Bronchial epithelial cell (primary cell): ENCODE measurements at regions not wholly inside any gene's neighbourhood (a gene's known extent, or its start where the extent isn't known, plus 50 kb on each side); places are given as distances from the start of the nearest gene placed in this dataset.

ENCODE experiments used
- DNase-seq: peaks from one replicate; pipeline ENCODE4 v3.0.0-alpha.2; 2010; ENCODE audit warnings: low read depth
- FAIRE-seq: peaks from 2 replicates; lab custom pipeline; 2011; peaks lifted over from hg19 to GRCh38; lab: Jason Lieb, UNC
- H3K27me3 ChIP-seq: 2 replicates; pipeline ENCODE4 v1.5.1; 2011; ENCODE audit warnings: low read length; ENCODE audit not compliant: control insufficient read depth, insufficient read depth
- H3K36me3 ChIP-seq: 2 replicates; pipeline ENCODE4 v1.5.1; 2011; ENCODE audit warnings: low read length; ENCODE audit not compliant: control insufficient read depth, insufficient read depth
- H3K4me3 ChIP-seq: 2 replicates; pipeline ENCODE4 v1.5.1; 2011; ENCODE audit warnings: mild to moderate bottlenecking, low read depth, low read length, control low read depth
- TF ChIP-seq, protein P1 (sequence below): IDR thresholded peaks from 2 replicates; pipeline ENCODE4 v1.5.1; 2011; ENCODE audit warnings: mild to moderate bottlenecking, moderate library complexity, low read length, control low read depth, inconsistent platforms; ENCODE audit not compliant: insufficient read depth, severe bottlenecking

DNA sequence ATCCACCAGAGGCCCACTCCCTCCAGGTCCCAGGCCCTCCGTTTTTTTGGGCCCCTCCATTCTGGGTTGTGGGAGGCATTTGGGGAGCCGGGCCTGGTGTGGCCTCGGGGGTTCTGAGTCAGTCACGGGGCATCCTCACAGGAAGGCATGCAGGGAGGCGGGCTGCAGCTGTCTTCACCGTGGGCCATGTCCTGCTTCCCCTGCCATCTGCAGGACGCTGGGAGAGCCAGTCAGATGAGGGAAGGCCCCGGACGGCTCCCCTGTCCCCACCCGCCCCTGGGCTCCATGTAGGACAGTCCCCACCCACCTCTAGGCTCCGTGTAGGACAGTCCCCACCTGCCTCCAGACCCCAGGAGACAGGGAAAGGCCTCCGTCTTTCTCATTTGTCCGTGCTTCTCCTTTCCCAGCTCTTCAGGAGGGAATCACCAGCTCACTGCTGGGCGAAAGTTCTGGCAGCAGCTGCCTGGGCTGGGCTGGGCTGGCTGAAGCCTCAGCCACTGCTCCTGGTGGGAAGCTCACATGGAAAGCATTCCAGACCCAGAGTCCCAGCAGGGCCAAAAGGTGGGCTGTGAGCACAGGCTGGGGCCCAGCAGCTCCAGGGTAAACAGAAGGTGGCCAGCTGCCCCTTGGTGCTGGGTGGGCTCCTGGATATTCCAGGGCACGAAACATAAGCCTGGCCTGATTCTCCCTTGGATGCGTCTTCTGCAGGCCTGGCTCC is 217.8 kb downstream of the KIF26A start:
- no peak for DNase-seq
- FAIRE-seq = no peak
- H3K36me3 ChIP-seq = no peaks in the 10 kb centered on the region

GRCh38 chr14:104356738-104357688 is 218.6 kb downstream of the KIF26A start:
- Histone ChIP-seq H3K36me3 (no peaks in the 10 kb centered on the region), H3K27me3 (no peaks in the 10 kb centered on the region), H3K4me3 (no peak overlapping the region)
- DNase-seq (no peak), FAIRE-seq (no peak)
- TF ChIP-seq, protein P1, sequence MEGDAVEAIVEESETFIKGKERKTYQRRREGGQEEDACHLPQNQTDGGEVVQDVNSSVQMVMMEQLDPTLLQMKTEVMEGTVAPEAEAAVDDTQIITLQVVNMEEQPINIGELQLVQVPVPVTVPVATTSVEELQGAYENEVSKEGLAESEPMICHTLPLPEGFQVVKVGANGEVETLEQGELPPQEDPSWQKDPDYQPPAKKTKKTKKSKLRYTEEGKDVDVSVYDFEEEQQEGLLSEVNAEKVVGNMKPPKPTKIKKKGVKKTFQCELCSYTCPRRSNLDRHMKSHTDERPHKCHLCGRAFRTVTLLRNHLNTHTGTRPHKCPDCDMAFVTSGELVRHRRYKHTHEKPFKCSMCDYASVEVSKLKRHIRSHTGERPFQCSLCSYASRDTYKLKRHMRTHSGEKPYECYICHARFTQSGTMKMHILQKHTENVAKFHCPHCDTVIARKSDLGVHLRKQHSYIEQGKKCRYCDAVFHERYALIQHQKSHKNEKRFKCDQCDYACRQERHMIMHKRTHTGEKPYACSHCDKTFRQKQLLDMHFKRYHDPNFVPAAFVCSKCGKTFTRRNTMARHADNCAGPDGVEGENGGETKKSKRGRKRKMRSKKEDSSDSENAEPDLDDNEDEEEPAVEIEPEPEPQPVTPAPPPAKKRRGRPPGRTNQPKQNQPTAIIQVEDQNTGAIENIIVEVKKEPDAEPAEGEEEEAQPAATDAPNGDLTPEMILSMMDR = no peak

More for the DNA sequence above, 217.8 kb downstream of the KIF26A start:
- no peaks in the 10 kb centered on the region for H3K27me3 ChIP-seq
- no peak overlapping the region for H3K4me3 ChIP-seq
- TF ChIP-seq, protein P1 = no peak

- Histone ChIP-seq H3K4me3 (no peak overlapping the region), H3K36me3 (no peaks in the 10 kb centered on the region), H3K27me3 (no peaks in the 10 kb centered on the region)
- DNase-seq (no peak), FAIRE-seq (no peak)
- TF ChIP-seq, protein P1 = no peak
Measured at GRCh38 chr14:104357689-104358527, 219.5 kb downstream of the KIF26A start.

- TF ChIP-seq, protein P1 = no peak
- Histone ChIP-seq H3K36me3 (no peaks in the 10 kb centered on the region), H3K27me3 (no peaks in the 10 kb centered on the region), H3K4me3 (no peak overlapping the region)
- DNase-seq (no peak), FAIRE-seq (no peak)
Measured at GRCh38 chr14:104358528-104359300, 220.3 kb downstream of the KIF26A start.

DNA sequence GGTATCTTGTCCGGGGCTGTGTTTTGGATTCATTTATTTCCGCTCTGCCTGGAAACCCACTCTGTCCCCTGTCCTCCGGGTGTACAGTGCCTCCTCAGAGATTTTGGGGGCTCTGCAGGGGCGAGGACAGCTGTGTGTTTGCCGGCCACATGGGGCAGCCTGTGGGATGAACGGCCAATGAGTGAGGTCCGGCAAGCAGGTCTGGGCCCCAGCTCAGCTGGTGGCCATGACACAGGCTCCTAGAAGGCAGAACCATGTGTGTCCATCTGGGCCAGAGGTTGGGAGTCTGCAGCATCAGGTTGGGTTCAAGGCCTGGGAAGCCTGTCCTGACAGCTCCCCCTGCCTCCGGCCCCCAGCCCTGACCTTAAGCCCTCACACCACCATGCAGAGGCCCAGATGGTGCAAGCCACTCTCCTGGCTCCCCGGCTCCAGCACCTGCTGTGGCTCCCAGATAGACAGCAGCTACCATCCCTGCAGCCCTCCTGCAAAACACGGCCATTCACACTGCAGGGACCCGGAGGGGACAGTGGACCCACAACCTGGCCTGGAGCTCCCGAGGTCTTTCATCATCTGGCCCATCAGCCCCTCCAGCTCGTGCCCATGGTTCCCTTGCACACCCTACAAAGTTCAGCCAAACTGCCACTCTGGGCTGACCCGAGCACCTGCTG is 220.1 kb upstream of the C14orf180 start:
- Histone ChIP-seq H3K36me3 (no peaks in the 10 kb centered on the region), H3K27me3 (no peaks in the 10 kb centered on the region), H3K4me3 (no peak overlapping the region)
- no peak for DNase-seq
- FAIRE-seq = no peak
- TF ChIP-seq, protein P1 = no peak
